SK-N-MC (cell line): ENCODE measurements at regions not wholly inside any gene's neighbourhood (a gene's known extent, or its start where the extent isn't known, plus 50 kb on each side); places are given as distances from the start of the nearest gene placed in this dataset.

Experiments used
- EZH2 ChIP-seq: fragments of 200-600 bp; sonication (generic); IDR thresholded peaks from one replicate; pipeline ENCODE4 v1.6.1; 2017; ENCODE audit warnings: antibody characterized with exemption
- FOXP2 ChIP-seq: optimal IDR thresholded peaks from 2 replicates; pipeline ENCODE3; 2011; ENCODE audit warnings: mild to moderate bottlenecking, moderate library complexity; ENCODE audit not compliant: insufficient read depth; ENCODE audit errors: extremely low read length, control extremely low read depth
- POLR2AphosphoS5 ChIP-seq: IDR thresholded peaks from 2 replicates; pipeline ENCODE4 v1.6.1; 2012; ENCODE audit warnings: mild to moderate bottlenecking, low read depth, low read length, borderline replicate concordance

DNA sequence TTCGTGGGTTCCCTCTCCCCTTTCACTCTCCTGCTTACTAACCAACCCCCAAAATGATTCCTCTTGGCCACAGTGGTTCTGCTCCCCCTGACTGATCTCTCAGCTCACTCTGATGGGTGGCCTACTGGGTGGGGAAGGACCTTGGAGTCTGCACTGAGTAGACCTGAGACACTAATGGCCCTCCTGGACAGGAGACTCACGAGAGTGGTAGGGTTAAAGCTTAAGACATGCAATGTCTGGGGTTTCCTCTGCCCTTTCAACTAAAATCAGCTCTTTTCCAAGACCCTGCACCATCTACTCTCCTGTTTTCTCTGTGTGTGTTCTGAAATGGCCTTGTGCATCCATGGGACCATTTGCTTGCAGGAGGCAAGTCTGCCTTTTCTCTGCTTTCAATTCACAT, 631.4 kb downstream of the ACTR3B start:
- TF ChIP-seq EZH2 (no peak), POLR2AphosphoS5 (no peak), FOXP2 (no peak)
